ENCODE measurements at regions not wholly inside any gene's neighbourhood (a gene's known extent, or its start where the extent isn't known, plus 50 kb on each side); places are given as distances from the start of the nearest gene placed in this dataset.

GRCh38 chrX:22389556-22390179 lies 117.0 kb downstream of the CBLL2 start:
- intact Hi-C loops (cut with micrococcal nuclease; ENCODE audit: unreplicated experiment) = no loop called here
- no peaks in the 10 kb centered on the region for H3K4me1 Mint-ChIP-seq (ENCODE audit: low read depth, unreplicated experiment)
- DNase-seq = no peak
- ChIA-PET CTCF (no interaction called here), POLR2A (no interaction called here)
- no peak overlapping the region for H3K4me3 Mint-ChIP-seq (ENCODE audit: unreplicated experiment)
- no peak for TF ChIP-seq CTCF (IDR thresholded peaks at IDR 0.05; ENCODE audit: insufficient read depth in 1 of 2, low read depth in 1 of 2, low read length in 1 of 2, severe bottlenecking in 1 of 2, unreplicated experiment in 1 of 2)
- BruUV-seq (replicated peaks) = no TSS peak
- H3K9me3 Mint-ChIP-seq (ENCODE audit: unreplicated experiment) = no peaks in the 10 kb centered on the region
- no peaks in the 10 kb centered on the region for H3K36me3 Mint-ChIP-seq (ENCODE audit: insufficient read depth, unreplicated experiment)
- no peak overlapping the region for H3K27ac Mint-ChIP-seq (ENCODE audit: unreplicated experiment)
- no peaks in the 10 kb centered on the region for H3K9me3 ChIP-seq
- H3K4me1 ChIP-seq = no peaks in the 10 kb centered on the region
- H3K36me3 ChIP-seq (ENCODE audit: control insufficient read depth, insufficient read depth, low read length) = no peaks in the 10 kb centered on the region
- H3K27me3 ChIP-seq (replicated peaks; ENCODE audit: control insufficient read depth, insufficient read depth, low read length) = no peaks in the 10 kb centered on the region
- H3K4me3 ChIP-seq (ENCODE audit: low read depth, low read length) = no peak overlapping the region
- H3K27me3 Mint-ChIP-seq (ENCODE audit: insufficient read depth, unreplicated experiment) = peaks cover 8% of the 10 kb centered on the region

- Histone ChIP-seq H3K4me1 (no peaks in the 10 kb centered on the region), H3K36me3 (ENCODE audit: control insufficient read depth, insufficient read depth, low read length) (no peaks in the 10 kb centered on the region), H3K9me3 (no peaks in the 10 kb centered on the region), H3K27me3 (replicated peaks; ENCODE audit: control insufficient read depth, insufficient read depth, low read length) (no peaks in the 10 kb centered on the region), H3K4me3 (ENCODE audit: low read depth, low read length) (no peak overlapping the region)
- Mint-ChIP-seq H3K27me3 (ENCODE audit: insufficient read depth, unreplicated experiment) (peaks cover 4% of the 10 kb centered on the region), H3K36me3 (ENCODE audit: insufficient read depth, unreplicated experiment) (no peaks in the 10 kb centered on the region), H3K4me1 (ENCODE audit: low read depth, unreplicated experiment) (no peaks in the 10 kb centered on the region), H3K9me3 (ENCODE audit: unreplicated experiment) (no peaks in the 10 kb centered on the region), H3K27ac (ENCODE audit: unreplicated experiment) (no peak overlapping the region), H3K4me3 (ENCODE audit: unreplicated experiment) (no peak overlapping the region)
- TF ChIP-seq CTCF (IDR thresholded peaks at IDR 0.05; ENCODE audit: insufficient read depth in 1 of 2, low read depth in 1 of 2, low read length in 1 of 2, severe bottlenecking in 1 of 2, unreplicated experiment in 1 of 2) = no peak
- no peak for DNase-seq
- intact Hi-C loops (cut with micrococcal nuclease; ENCODE audit: unreplicated experiment) = no loop called here
- CTCF ChIA-PET = no interaction called here
- no TSS peak for BruUV-seq (replicated peaks)
- POLR2A ChIA-PET = no interaction called here
These were observed 119.6 kb downstream of the CBLL2 start for GRCh38 chrX:22392133-22392948.

- no peaks in the 10 kb centered on the region for H3K9me3 ChIP-seq
- no peak overlapping the region for H3K4me3 Mint-ChIP-seq (ENCODE audit: unreplicated experiment)
- no peaks in the 10 kb centered on the region for H3K4me1 ChIP-seq
- H3K36me3 ChIP-seq (ENCODE audit: control insufficient read depth, insufficient read depth, low read length) = no peaks in the 10 kb centered on the region
- peaks cover 8% of the 10 kb centered on the region for H3K9me3 Mint-ChIP-seq (ENCODE audit: unreplicated experiment)
- DNase-seq = no peak
- BruUV-seq (replicated peaks) = no TSS peak
- no peak overlapping the region for H3K4me3 ChIP-seq (ENCODE audit: low read depth, low read length)
- H3K27ac Mint-ChIP-seq (ENCODE audit: unreplicated experiment) = no peak overlapping the region
- ChIA-PET POLR2A (no interaction called here), CTCF (no interaction called here)
- H3K27me3 Mint-ChIP-seq (ENCODE audit: insufficient read depth, unreplicated experiment) = peaks cover 4% of the 10 kb centered on the region
- no peaks in the 10 kb centered on the region for H3K36me3 Mint-ChIP-seq (ENCODE audit: insufficient read depth, unreplicated experiment)
- H3K4me1 Mint-ChIP-seq (ENCODE audit: low read depth, unreplicated experiment) = no peaks in the 10 kb centered on the region
- H3K27me3 ChIP-seq (replicated peaks; ENCODE audit: control insufficient read depth, insufficient read depth, low read length) = no peaks in the 10 kb centered on the region
- intact Hi-C loops (cut with micrococcal nuclease; ENCODE audit: unreplicated experiment) = no loop called here
- no peak for TF ChIP-seq CTCF (IDR thresholded peaks at IDR 0.05; ENCODE audit: insufficient read depth in 1 of 2, low read depth in 1 of 2, low read length in 1 of 2, severe bottlenecking in 1 of 2, unreplicated experiment in 1 of 2)
These were observed 122.7 kb downstream of the CBLL2 start for GRCh38 chrX:22395372-22395771.

Measured in Caco-2 (cell line).